ENCODE measurements at regions not wholly inside any gene's neighbourhood (a gene's known extent, or its start where the extent isn't known, plus 50 kb on each side); places are given as distances from the start of the nearest gene placed in this dataset.
"Not testable (repeated sequence)": the region's sequence is repeated elsewhere in the genome, so short reads cannot be mapped to it uniquely, and the experiment has no call there.

DNA sequence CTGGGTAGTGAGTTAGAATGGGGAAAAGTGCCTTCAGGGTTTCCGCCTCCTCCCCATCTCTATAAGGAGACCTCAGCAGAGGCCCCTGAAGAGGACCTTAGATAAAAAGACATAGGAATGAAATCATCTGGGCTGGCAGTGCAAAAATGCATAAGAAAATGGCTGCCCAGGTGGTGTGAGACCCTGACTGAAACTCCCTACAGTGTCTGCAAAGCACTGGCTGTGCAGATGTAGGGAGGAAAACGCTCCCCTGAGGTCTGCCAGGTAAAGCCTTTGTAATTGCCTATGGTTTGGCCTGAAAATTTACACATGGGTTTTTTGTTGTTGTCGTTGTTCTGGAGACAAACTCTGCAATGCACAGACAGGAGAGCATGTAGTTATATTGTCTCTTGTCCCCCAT, 128.1 kb upstream of the VWC2 start:
- Histone ChIP-seq H3K4me3 (no peak overlapping the region), H3K4me1 (replicated peaks in 1 of 2) (peaks cover 4 to 11% of the 10 kb centered on the region in 2 donors), H3K27ac (no peak overlapping the region)
- ATAC-seq (replicated peaks in 6 of 8) = no peak
- WGBS, 10 experiments = 0 to 90% (median 17%) methylated on average over 1 to 3 of the region's 3 CpGs; no CpG with 5 or more reads in 3 of the 10 experiments
- in situ Hi-C loops (cut with MboI; ENCODE audit: low pct_unique_long_range_greater_than_20kb in 2 of 9, low sequenced_read_pairs in 9 of 9, unreplicated experiment in 9 of 9) = no loop called here

GRCh38 chr7:49660170-49660783, 113.2 kb upstream of the VWC2 start:
- Histone ChIP-seq H3K4me3 (no peak overlapping the region), H3K27ac (no peak overlapping the region), H3K4me1 (replicated peaks in 1 of 2) (no peaks in the 10 kb centered on the region)
- peak in 2 of 8 experiments; percentile 74 to 78 for ATAC-seq (replicated peaks in 6 of 8)
- in situ Hi-C loops (cut with MboI; ENCODE audit: low pct_unique_long_range_greater_than_20kb in 2 of 9, low sequenced_read_pairs in 9 of 9, unreplicated experiment in 9 of 9) = no loop called here
- WGBS, 10 experiments = 0 to 81% (median 33%) methylated on average over 2 to 3 of the region's 3 CpGs; no CpG with 5 or more reads in 2 of the 10 experiments

DNA sequence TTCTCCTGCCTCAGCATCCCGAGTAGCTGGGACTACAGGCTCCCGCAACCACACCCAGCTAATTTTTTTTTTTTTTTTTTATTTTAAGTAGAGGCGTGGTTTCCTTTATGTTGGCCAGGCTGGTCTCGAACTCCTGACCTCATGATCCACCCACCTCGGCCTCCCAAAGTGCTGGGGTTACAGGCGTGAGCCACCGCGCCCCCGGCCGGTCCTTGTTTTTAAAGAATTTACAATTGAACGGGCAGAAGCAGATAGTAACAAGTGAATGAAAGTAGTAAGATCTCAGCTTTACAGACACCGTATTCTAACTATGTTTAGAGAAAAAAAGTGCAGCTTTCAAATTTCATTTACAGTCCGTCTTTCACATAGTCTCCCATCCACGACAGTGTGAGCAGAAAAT, 112.5 kb upstream of the VWC2 start:
- Histone ChIP-seq H3K4me3 (no peak overlapping the region), H3K4me1 (replicated peaks in 1 of 2) (peaks cover 0 to 3% of the 10 kb centered on the region in 2 donors), H3K27ac (no peak overlapping the region)
- ATAC-seq (replicated peaks in 6 of 8) = no peak
- 28 to 93% (median 80%) methylated on average over 3 to 12 of the region's 14 CpGs for WGBS, 10 experiments
- in situ Hi-C loops (cut with MboI; ENCODE audit: low pct_unique_long_range_greater_than_20kb in 2 of 9, low sequenced_read_pairs in 9 of 9, unreplicated experiment in 9 of 9) = no loop called here

DNA sequence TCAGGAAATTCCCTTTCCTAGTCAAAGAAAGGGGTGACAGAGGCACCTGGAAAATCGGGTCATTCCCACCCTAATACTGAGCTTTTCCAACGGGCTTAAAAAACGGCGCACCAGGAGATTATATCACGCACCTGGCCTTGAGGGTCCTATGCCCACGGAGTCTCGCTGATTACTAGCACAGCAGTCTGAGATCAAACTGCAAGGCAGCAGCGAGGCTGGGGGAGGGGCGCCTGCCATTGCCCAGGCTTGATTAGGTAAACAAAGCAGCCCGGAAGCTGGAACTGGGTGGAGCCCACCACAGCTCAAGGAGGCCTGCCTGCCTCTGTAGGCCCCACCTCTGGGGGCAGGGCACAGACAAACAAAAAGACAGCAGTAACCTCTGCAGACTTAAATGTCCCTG, 107.5 kb upstream of the VWC2 start:
- in situ Hi-C loops (cut with MboI; ENCODE audit: low pct_unique_long_range_greater_than_20kb in 2 of 9, low sequenced_read_pairs in 9 of 9, unreplicated experiment in 9 of 9) = not testable (repeated sequence)
- WGBS, 10 experiments = 16 to 51% (median 35%) methylated on average over 1 to 7 of the region's 10 CpGs; no CpG with 5 or more reads in 6 of the 10 experiments

DNA sequence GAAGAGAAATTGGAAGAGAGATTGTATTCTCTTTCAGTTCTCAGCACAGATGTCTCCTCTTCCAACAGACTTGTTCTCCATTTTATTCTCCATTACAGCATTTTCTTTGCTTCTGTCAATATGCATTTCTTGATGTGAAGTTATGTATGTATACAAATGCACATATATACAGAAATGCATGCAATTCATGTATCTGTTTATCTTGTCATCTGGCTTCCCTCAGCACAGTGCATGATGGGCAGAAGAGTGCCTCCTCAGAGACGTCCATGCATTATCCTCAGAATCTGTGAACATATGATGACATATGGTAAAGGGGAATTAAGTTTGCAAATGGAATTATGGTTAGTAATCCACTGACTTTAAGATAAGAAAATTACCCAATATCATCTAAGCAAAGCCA, 106.7 kb upstream of the VWC2 start:
- WGBS, 10 experiments = 0 to 100% (median 83%) methylated on average over 1 of the region's 1 CpG; no CpG with 5 or more reads in 5 of the 10 experiments
- Histone ChIP-seq H3K4me3 (no peak overlapping the region), H3K4me1 (replicated peaks in 1 of 2) (peaks cover 0 to 8% of the 10 kb centered on the region in 2 donors), H3K27ac (no peak overlapping the region)
- ATAC-seq (replicated peaks in 6 of 8) = peak in 4 of 8 experiments; percentile 31 to 96 (median 53)
- in situ Hi-C loops (cut with MboI; ENCODE audit: low pct_unique_long_range_greater_than_20kb in 2 of 9, low sequenced_read_pairs in 9 of 9, unreplicated experiment in 9 of 9) = no loop called here

More for the DNA sequence above, 107.5 kb upstream of the VWC2 start:
- ATAC-seq (replicated peaks in 6 of 8); H3K4me3 ChIP-seq; H3K4me1 ChIP-seq (replicated peaks in 1 of 2): not testable (repeated sequence)
- H3K27ac ChIP-seq = peak overlapping the region in 1 of 2 donors; percentile 14

DNA sequence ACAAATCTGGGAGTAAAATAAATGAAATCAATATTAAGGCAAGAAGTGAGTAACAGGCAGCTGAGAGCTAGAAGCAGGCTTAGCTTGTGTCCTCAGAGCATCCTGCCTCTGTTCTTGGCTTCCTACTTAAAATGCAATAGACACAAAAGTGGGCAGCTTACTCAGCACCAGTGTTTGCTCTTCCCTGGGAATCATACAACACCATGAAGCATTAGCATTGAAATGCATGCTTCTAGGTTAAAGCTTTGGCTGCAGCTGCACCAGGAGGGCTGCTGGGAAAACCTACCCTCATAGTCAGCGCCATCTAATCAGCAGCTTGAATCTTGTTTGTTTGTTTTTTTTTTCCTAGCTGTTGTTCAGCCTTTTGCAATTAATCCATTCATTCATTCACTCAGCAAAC, 104.2 kb upstream of the VWC2 start:
- H3K4me1 ChIP-seq (replicated peaks in 1 of 2) = peaks cover 0 to 8% of the 10 kb centered on the region in 2 donors
- 0 to 100% (median 52%) methylated on average over 1 of the region's 1 CpG; no CpG with 5 or more reads in 4 of the 10 experiments for WGBS, 10 experiments
- ATAC-seq (replicated peaks in 6 of 8) = peak in 6 of 8 experiments; percentile 21 to 88 (median 70)
- no peak overlapping the region for H3K27ac ChIP-seq
- H3K4me3 ChIP-seq = no peak overlapping the region
- in situ Hi-C loops (cut with MboI; ENCODE audit: low pct_unique_long_range_greater_than_20kb in 2 of 9, low sequenced_read_pairs in 9 of 9, unreplicated experiment in 9 of 9) = no loop called here

DNA sequence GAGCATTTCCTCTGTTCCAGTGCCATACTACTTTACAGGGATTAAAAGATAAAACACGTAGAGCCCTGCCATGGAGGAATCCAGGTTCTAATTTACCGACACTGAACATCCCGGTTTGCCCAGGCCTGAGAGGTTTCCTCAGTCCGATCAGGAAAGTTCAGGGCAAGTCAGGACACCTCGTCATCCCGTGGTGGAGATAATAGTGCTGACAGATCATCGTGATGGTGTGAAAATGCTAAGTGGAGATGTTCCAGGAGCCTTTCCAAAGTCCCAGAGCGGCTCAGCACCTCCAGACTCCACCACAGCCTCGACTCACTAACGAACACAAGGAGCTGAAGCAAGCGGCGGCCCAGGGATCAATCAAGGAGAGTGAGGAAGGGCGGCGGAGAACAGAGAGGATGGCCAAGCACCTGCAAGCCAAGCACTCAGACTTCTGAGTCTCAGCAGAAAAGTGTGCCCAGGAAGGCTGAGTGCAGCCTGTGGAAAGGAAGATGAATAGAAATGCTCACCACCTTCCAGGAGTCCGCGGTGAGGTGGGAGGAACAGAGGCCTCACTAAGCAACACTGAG, 103.7 kb upstream of the VWC2 start:
- no peak for ATAC-seq (replicated peaks in 6 of 8)
- in situ Hi-C loops (cut with MboI; ENCODE audit: low pct_unique_long_range_greater_than_20kb in 2 of 9, low sequenced_read_pairs in 9 of 9, unreplicated experiment in 9 of 9) = no loop called here
- Histone ChIP-seq H3K4me3 (no peak overlapping the region), H3K27ac (no peak overlapping the region), H3K4me1 (replicated peaks in 1 of 2) (peaks cover 0 to 8% of the 10 kb centered on the region in 2 donors)
- WGBS, 10 experiments = 17 to 100% (median 82%) methylated on average over 1 to 15 of the region's 16 CpGs; no CpG with 5 or more reads in 1 of the 10 experiments

DNA sequence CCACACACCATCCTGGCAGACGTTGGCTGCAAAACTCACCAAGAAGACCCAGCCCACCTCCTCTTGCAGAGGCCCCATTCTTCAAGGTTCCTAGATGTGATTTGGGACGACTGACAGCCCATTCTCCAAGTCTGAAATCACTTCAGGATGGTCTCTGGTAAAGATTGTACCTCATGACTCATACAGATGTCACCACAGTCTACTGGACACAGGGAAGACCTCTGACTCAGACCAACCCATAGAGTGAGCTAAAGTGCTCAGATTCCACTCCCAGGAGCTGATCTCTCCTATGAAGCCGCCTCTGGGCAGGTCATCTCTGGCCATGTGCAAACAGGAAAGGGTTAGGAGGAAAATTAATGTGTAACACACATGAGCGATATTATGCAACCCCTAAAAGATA, 102.4 kb upstream of the VWC2 start:
- in situ Hi-C loops (cut with MboI; ENCODE audit: low pct_unique_long_range_greater_than_20kb in 2 of 9, low sequenced_read_pairs in 9 of 9, unreplicated experiment in 9 of 9) = no loop called here
- Histone ChIP-seq H3K4me1 (replicated peaks in 1 of 2) (peaks cover 0 to 4% of the 10 kb centered on the region in 2 donors), H3K4me3 (no peak overlapping the region), H3K27ac (no peak overlapping the region)
- ATAC-seq (replicated peaks in 6 of 8) = no peak
- 30 to 100% (median 82%) methylated on average over 1 to 4 of the region's 4 CpGs; no CpG with 5 or more reads in 2 of the 10 experiments for WGBS, 10 experiments

DNA sequence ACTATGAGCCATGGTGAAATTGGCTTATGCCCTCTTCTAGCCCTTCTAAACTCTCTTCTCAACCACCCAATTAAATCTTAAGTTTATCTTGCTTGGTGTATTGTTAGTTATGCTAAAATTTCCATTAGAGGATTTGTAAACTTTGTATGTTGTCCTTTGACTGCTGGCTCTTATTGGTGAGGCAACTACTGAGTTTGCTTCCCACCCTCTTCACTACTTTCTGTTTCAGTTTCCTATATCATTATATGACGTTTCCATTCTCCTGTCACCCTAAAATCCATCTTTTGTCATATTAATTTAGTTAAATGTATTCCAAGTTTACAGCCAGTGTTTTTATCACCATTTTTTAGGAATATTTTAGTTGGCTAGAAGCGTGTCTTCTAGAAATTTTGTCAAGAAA, 80.9 kb upstream of the VWC2 start:
- in situ Hi-C loops (cut with MboI; ENCODE audit: low pct_unique_long_range_greater_than_20kb in 2 of 9, low sequenced_read_pairs in 9 of 9, unreplicated experiment in 9 of 9) = no loop called here
- WGBS, 10 experiments = 0 to 100% (median 79%) methylated on average over 1 to 2 of the region's 2 CpGs
- Histone ChIP-seq H3K27ac (no peak overlapping the region), H3K4me3 (no peak overlapping the region), H3K4me1 (replicated peaks in 1 of 2) (no peaks in the 10 kb centered on the region)
- no peak for ATAC-seq (replicated peaks in 6 of 8)

- ATAC-seq (replicated peaks in 6 of 8) = no peak
- H3K4me1 ChIP-seq (replicated peaks in 1 of 2) = no peaks in the 10 kb centered on the region
- 0 to 100% (median 84%) methylated on average over 1 to 5 of the region's 5 CpGs for WGBS, 10 experiments
- no peak overlapping the region for H3K4me3 ChIP-seq
- in situ Hi-C loops (cut with MboI; ENCODE audit: low pct_unique_long_range_greater_than_20kb in 2 of 9, low sequenced_read_pairs in 9 of 9, unreplicated experiment in 9 of 9) = no loop called here
- no peak overlapping the region for H3K27ac ChIP-seq
These were observed 77.5 kb upstream of the VWC2 start for GRCh38 chr7:49695971-49696370.

DNA sequence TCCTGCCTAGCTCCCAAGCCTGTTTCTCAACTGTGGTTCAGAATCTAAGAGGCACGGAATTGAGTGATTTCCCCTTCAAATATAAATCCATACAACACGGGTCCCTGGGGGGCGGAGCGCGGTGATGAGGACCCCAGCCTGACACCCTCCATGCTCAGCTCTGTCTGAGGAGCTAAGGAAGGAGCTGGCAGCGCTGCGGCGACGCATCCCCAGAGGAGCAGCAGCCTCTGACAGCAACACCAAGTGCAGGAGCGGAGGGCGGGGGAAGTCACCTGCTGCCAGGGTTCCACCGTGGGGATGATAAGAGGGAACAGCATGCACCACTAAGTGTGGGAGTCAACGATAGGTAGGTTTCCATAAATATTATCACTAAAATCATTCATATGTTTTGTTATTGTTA, 72.6 kb upstream of the VWC2 start:
- ATAC-seq (replicated peaks in 6 of 8) = no peak
- no peak overlapping the region for H3K27ac ChIP-seq
- in situ Hi-C loops (cut with MboI; ENCODE audit: low pct_unique_long_range_greater_than_20kb in 2 of 9, low sequenced_read_pairs in 9 of 9, unreplicated experiment in 9 of 9) = no loop called here
- 0 to 100% (median 93%) methylated on average over 1 to 6 of the region's 13 CpGs; no CpG with 5 or more reads in 3 of the 10 experiments for WGBS, 10 experiments
- H3K4me1 ChIP-seq (replicated peaks in 1 of 2) = peaks cover 0 to 16% of the 10 kb centered on the region in 2 donors
- H3K4me3 ChIP-seq = no peak overlapping the region

- ATAC-seq (replicated peaks in 6 of 8) = peak in 5 of 8 experiments; percentile 19 to 92 (median 71)
- in situ Hi-C loops (cut with MboI; ENCODE audit: low pct_unique_long_range_greater_than_20kb in 2 of 9, low sequenced_read_pairs in 9 of 9, unreplicated experiment in 9 of 9) = no loop called here
- H3K4me1 ChIP-seq (replicated peaks in 1 of 2) = peaks cover 0 to 16% of the 10 kb centered on the region in 2 donors
- H3K27ac ChIP-seq = peak overlapping the region in 1 of 2 donors; percentile 70
- WGBS, 10 experiments = 0 to 90% (median 29%) methylated on average over 2 of the region's 2 CpGs; no CpG with 5 or more reads in 2 of the 10 experiments
- H3K4me3 ChIP-seq = no peak overlapping the region
These were observed 71.3 kb upstream of the VWC2 start for GRCh38 chr7:49702099-49702498.

DNA sequence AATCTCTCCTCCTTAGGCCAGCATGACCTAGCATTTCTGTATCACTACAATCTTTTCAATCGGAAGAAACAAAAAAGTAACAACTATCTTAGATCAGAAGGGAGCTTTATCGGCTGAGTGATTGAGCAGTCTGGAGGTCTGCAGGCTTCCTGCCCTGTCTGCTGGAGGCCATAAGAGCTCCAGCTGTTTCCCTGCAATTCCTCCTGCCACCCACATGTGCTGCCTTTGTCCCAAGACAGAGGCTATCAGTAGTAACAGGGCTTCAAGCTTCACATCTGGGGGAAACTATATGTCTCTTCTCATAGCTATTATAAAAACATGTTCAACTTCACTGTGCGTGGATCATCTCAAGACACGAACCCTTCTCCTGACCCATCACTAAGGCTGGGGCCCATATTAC, 70.1 kb upstream of the VWC2 start:
- ATAC-seq (replicated peaks in 6 of 8) = no peak
- no peak overlapping the region for H3K4me3 ChIP-seq
- in situ Hi-C loops (cut with MboI; ENCODE audit: low pct_unique_long_range_greater_than_20kb in 2 of 9, low sequenced_read_pairs in 9 of 9, unreplicated experiment in 9 of 9) = no loop called here
- H3K27ac ChIP-seq = no peak overlapping the region
- H3K4me1 ChIP-seq (replicated peaks in 1 of 2) = peaks cover 0 to 16% of the 10 kb centered on the region in 2 donors
- 0 to 100% (median 75%) methylated on average over 1 to 4 of the region's 4 CpGs; no CpG with 5 or more reads in 2 of the 10 experiments for WGBS, 10 experiments

All from motor neuron (in vitro differentiated cells).